MM.1S (cell line): ENCODE measurements at regions not wholly inside any gene's neighbourhood (a gene's known extent, or its start where the extent isn't known, plus 50 kb on each side); places are given as distances from the start of the nearest gene placed in this dataset.

ENCODE experiments used
- DNase-seq: peaks from one replicate; pipeline ENCODE4 v3.0.0-alpha.2; 2015
- H2AFZ ChIP-seq: fragments of 300-600 bp; sonication (generic); 2 replicates; pipeline ENCODE4 v1.6.0; 2016; ENCODE audit warnings: antibody characterized with exemption, low read length
- H3F3A ChIP-seq: fragments of 300-600 bp; sonication (generic); 2 replicates; pipeline ENCODE4 v1.6.1; 2016; ENCODE audit warnings: mild to moderate bottlenecking, antibody characterized with exemption, low read length, moderate library complexity, mixed read lengths; ENCODE audit not compliant: insufficient read depth
- H3K27ac ChIP-seq: fragments of 300-600 bp; sonication (generic); 2 replicates; pipeline ENCODE4 v1.5.1; 2016; ENCODE audit warnings: mild to moderate bottlenecking, low read length
- H3K27me3 ChIP-seq: fragments of 300-600 bp; sonication (generic); replicated peaks from 2 replicates; pipeline ENCODE4 v1.6.0; 2016; ENCODE audit warnings: low read length; ENCODE audit not compliant: insufficient read depth
- H3K36me3 ChIP-seq: fragments of 300-600 bp; sonication (generic); replicated peaks from 2 replicates; pipeline ENCODE4 v1.6.1; 2016; ENCODE audit warnings: mild to moderate bottlenecking, low read length, mixed read lengths; ENCODE audit not compliant: insufficient read depth
- H3K4me1 ChIP-seq: fragments of 300-600 bp; sonication (generic); 2 replicates; pipeline ENCODE4 v1.6.1; 2016; ENCODE audit warnings: low read length, mixed read lengths
- H3K4me2 ChIP-seq: fragments of 300-600 bp; sonication (generic); 2 replicates; pipeline ENCODE4 v1.6.0; 2016; ENCODE audit warnings: low read depth, low read length
- H3K4me3 ChIP-seq: fragments of 300-600 bp; sonication (generic); 2 replicates; pipeline ENCODE4 v1.5.1; 2016; ENCODE audit warnings: low read length, mixed read lengths
- H3K79me2 ChIP-seq: fragments of 300-600 bp; sonication (generic); 2 replicates; pipeline ENCODE4 v1.6.1; 2016; ENCODE audit warnings: mixed run types, low read length, mixed read lengths
- H3K9ac ChIP-seq: fragments of 300-600 bp; sonication (generic); 2 replicates; pipeline ENCODE4 v1.6.1; 2016; ENCODE audit warnings: low read length, mixed read lengths
- H3K9me2 ChIP-seq: fragments of 300-600 bp; sonication (generic); replicated peaks from 2 replicates; pipeline ENCODE4 v1.6.1; 2016; ENCODE audit warnings: mild to moderate bottlenecking, low read length, mixed read lengths; ENCODE audit not compliant: insufficient read depth
- H3K9me3 ChIP-seq: fragments of 300-600 bp; sonication (generic); replicated peaks from 2 replicates; pipeline ENCODE4 v1.6.1; 2016; ENCODE audit warnings: mild to moderate bottlenecking, low read length, mixed read lengths; ENCODE audit not compliant: insufficient read depth
- H4K20me1 ChIP-seq: fragments of 300-600 bp; sonication (generic); 2 replicates; pipeline ENCODE4 v1.6.1; 2016; ENCODE audit warnings: mild to moderate bottlenecking, low read length, moderate library complexity, mixed read lengths; ENCODE audit not compliant: insufficient read depth
- EZH2 ChIP-seq: fragments of 300-600 bp; sonication (generic); optimal IDR thresholded peaks from 2 replicates; pipeline ENCODE3; 2017; ENCODE audit warnings: low read depth, mild to moderate bottlenecking, antibody characterized with exemption, low read length, mixed read lengths
- EZH2phosphoT487 ChIP-seq: fragments of 300-600 bp; sonication (generic); IDR thresholded peaks from 2 replicates; pipeline ENCODE4 v1.6.1; 2018; ENCODE audit warnings: antibody characterized with exemption, low read length
- TF ChIP-seq, protein P1 (sequence below): fragments of 300-600 bp; sonication (generic); IDR thresholded peaks from 2 replicates; pipeline ENCODE4 v1.5.1; 2016; ENCODE audit warnings: antibody characterized with exemption, low read length, mixed read lengths

DNA sequence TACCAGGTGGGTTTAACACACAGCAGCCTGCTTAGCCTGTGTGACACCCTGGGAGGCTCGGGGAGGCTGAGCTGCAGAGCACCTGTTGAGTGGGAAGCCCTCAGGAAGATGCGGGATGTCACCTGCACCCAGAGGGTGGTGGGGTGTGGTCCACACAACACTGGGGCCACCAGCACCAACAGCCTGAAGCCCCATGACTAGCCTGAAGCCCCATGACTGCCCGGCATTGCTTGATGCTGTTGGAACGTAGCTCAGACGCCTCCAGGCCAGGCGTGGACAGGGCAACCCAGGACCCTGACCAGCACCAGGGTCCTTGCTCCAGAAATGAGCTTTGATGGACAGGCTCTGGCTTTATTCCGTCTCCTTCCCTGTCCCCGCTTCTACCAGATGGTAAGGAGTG, 76.3 kb upstream of the ZNF469 start:
- no peak for TF ChIP-seq EZH2phosphoT487
- TF ChIP-seq, protein P1, sequence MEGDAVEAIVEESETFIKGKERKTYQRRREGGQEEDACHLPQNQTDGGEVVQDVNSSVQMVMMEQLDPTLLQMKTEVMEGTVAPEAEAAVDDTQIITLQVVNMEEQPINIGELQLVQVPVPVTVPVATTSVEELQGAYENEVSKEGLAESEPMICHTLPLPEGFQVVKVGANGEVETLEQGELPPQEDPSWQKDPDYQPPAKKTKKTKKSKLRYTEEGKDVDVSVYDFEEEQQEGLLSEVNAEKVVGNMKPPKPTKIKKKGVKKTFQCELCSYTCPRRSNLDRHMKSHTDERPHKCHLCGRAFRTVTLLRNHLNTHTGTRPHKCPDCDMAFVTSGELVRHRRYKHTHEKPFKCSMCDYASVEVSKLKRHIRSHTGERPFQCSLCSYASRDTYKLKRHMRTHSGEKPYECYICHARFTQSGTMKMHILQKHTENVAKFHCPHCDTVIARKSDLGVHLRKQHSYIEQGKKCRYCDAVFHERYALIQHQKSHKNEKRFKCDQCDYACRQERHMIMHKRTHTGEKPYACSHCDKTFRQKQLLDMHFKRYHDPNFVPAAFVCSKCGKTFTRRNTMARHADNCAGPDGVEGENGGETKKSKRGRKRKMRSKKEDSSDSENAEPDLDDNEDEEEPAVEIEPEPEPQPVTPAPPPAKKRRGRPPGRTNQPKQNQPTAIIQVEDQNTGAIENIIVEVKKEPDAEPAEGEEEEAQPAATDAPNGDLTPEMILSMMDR, result no peak
- no peak for TF ChIP-seq EZH2
- no peaks in the 10 kb centered on the region for H3K36me3 ChIP-seq
- H3K79me2 ChIP-seq, result no peaks in the 10 kb centered on the region
- H3K4me2 ChIP-seq, result no peak overlapping the region
- H2AFZ ChIP-seq, result no peak overlapping the region
- no peaks in the 10 kb centered on the region for H3K9me3 ChIP-seq
- no peaks in the 10 kb centered on the region for H3F3A ChIP-seq
- no peak for DNase-seq
- H3K9me2 ChIP-seq, result no peaks in the 10 kb centered on the region
- no peaks in the 10 kb centered on the region for H3K4me1 ChIP-seq
- H3K9ac ChIP-seq, result no peak overlapping the region
- H3K4me3 ChIP-seq, result no peak overlapping the region
- peaks cover 42% of the 10 kb centered on the region for H3K27me3 ChIP-seq
- no peaks in the 10 kb centered on the region for H4K20me1 ChIP-seq
- H3K27ac ChIP-seq, result no peak overlapping the region

DNA sequence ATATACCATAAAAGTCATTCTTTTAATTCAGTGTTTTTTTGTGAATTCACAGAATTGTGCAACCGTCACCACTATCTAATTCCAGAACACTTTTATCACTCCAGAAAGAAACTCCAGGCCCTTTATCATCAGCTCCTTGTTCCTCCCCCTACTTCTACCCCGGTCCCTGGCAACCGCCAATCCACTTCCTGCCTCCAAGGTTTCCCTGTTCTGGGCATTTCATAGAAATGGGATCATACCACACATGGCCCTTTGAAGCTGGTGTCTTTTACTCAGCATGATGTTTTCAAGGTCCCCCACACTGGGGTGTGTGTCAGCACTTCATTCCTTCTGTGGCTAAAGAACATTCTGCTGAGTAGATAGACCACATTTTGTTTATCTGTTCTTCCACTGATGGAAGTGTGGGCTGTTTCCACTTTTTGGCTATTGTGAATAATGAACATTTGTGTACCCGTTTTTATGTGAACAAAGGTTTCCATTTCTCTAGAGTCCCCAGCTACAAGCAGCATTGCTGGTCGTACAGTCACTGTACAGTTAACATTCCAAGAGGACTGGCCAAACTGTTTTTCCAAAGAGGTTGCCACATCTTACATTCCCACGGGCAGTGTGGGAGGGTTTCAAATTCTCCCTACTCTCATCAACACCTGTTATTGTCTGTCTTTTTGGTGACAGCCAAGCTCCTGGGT, 75.8 kb upstream of the ZNF469 start:
- H3K9me2 ChIP-seq, result no peaks in the 10 kb centered on the region
- H3K9me3 ChIP-seq, result no peaks in the 10 kb centered on the region
- H3F3A ChIP-seq, result no peaks in the 10 kb centered on the region
- H3K4me3 ChIP-seq, result no peak overlapping the region
- no peaks in the 10 kb centered on the region for H3K36me3 ChIP-seq
- H3K27ac ChIP-seq, result no peak overlapping the region
- H2AFZ ChIP-seq, result no peak overlapping the region
- no peaks in the 10 kb centered on the region for H4K20me1 ChIP-seq
- DNase-seq, result no peak
- no peaks in the 10 kb centered on the region for H3K79me2 ChIP-seq
- TF ChIP-seq, protein P1, result no peak
- TF ChIP-seq EZH2phosphoT487, result no peak
- TF ChIP-seq EZH2, result no peak
- H3K4me2 ChIP-seq, result no peak overlapping the region
- no peak overlapping the region for H3K9ac ChIP-seq
- H3K27me3 ChIP-seq, result peaks cover 37% of the 10 kb centered on the region
- H3K4me1 ChIP-seq, result no peaks in the 10 kb centered on the region

DNA sequence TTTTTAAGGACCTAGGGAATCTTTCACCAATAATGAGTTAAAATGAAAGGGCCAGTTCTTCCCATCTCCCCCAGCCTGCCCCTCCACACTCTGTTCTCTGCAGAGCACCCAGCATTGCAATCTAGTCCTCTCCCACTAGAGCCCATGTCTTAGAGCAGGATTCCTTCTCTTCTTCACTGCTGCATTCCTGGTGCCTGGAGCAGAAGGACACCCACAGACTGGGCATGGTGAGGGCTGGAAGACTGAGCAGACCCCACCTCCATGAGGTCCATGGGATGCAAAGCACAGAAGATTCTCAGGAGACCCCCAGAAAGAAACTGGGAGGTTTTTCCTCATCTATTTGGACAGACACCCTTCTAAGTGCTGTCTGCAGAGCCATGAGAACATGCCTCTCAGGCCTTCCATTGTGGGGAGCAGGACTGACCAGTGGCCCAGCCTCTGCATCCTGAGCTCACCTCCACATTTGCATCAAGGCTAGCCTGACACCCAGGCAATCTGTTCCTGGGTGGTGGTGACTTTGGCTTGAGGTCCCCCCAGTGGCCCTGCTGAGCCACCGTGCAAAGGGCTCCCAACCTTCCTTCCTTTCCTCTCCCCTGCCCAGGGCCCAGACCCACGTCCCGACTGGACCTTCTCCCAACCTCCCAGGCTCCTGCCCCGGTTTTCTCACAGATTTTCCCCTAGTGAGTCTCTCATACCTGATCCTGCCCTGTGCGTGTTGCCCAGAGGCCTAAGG, 74.2 kb upstream of the ZNF469 start:
- Histone ChIP-seq H3K4me3 (no peak overlapping the region), H3K4me1 (no peaks in the 10 kb centered on the region), H2AFZ (no peak overlapping the region), H4K20me1 (no peaks in the 10 kb centered on the region), H3F3A (no peaks in the 10 kb centered on the region), H3K9me3 (no peaks in the 10 kb centered on the region), H3K4me2 (no peak overlapping the region), H3K27ac (no peak overlapping the region), H3K27me3 (peaks cover 35% of the 10 kb centered on the region), H3K79me2 (no peaks in the 10 kb centered on the region), H3K36me3 (no peaks in the 10 kb centered on the region), H3K9me2 (no peaks in the 10 kb centered on the region), H3K9ac (no peak overlapping the region)
- TF ChIP-seq EZH2phosphoT487 (no peak), EZH2 (no peak)
- TF ChIP-seq, protein P1, result no peak
- DNase-seq, result no peak
